Activated effector memory CD4-positive, alpha-beta T cell treated with Interleukin-2 at 50 U/mL for 16 hours (primary cell): ENCODE measurements at regions not wholly inside any gene's neighbourhood (a gene's known extent, or its start where the extent isn't known, plus 50 kb on each side); places are given as distances from the start of the nearest gene placed in this dataset.
"Not testable (repeated sequence)": the region's sequence is repeated elsewhere in the genome, so short reads cannot be mapped to it uniquely, and the experiment has no call there.

Source experiments
- DNase-seq: peaks from one replicate; pipeline ENCODE4 v3.0.0-alpha.2; 2020

- DNase-seq, result no peak
These were observed 732.8 kb upstream of the FRG1 start for GRCh38 chr4:189207872-189208271.

GRCh38 chr4:189215574-189215973, 725.1 kb upstream of the FRG1 start:
- DNase-seq, result no peak

- DNase-seq, result no peak
These were observed 719.0 kb upstream of the FRG1 start for GRCh38 chr4:189221691-189222090.

GRCh38 chr4:189228726-189229125, 711.9 kb upstream of the FRG1 start:
- no peak for DNase-seq

GRCh38 chr4:189232274-189232673, 708.4 kb upstream of the FRG1 start:
- no peak for DNase-seq

DNA sequence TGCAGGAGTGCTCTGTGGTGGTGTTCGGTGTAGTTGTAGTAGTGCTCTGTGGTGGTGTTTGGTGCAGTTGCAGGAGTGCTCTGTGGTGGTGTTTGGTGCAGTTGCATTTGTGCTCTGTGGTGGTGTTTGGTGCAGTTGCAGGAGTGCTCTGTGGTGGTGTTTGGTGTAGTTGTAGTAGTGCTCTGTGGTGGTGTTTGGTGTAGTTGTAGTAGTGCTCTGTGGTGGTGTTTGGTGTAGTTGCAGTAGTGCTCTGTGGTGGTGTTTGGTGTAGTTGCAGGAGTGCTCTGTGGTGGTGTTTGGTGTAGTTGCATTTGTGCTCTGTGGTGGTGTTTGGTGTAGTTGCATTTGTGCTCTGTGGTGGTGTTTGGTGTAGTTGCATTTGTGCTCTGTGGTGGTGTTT, 706.9 kb upstream of the FRG1 start:
- peak; percentile 17 for DNase-seq

DNA sequence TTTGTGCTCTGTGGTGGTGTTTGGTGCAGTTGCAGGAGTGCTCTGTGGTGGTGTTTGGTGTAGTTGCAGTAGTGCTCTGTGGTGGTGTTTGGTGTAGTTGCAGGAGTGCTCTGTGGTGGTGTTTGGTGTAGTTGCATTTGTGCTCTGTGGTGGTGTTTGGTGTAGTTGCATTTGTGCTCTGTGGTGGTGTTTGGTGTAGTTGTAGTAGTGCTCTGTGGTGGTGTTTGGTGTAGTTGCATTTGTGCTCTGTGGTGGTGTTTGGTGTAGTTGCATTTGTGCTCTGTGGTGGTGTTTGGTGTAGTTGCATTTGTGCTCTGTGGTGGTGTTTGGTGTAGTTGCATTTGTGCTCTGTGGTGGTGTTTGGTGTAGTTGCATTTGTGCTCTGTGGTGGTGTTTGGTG, 705.7 kb upstream of the FRG1 start:
- DNase-seq, result peak; percentile 15

- DNase-seq, result no peak
These were observed 705.1 kb upstream of the FRG1 start for GRCh38 chr4:189235599-189235998.

DNA sequence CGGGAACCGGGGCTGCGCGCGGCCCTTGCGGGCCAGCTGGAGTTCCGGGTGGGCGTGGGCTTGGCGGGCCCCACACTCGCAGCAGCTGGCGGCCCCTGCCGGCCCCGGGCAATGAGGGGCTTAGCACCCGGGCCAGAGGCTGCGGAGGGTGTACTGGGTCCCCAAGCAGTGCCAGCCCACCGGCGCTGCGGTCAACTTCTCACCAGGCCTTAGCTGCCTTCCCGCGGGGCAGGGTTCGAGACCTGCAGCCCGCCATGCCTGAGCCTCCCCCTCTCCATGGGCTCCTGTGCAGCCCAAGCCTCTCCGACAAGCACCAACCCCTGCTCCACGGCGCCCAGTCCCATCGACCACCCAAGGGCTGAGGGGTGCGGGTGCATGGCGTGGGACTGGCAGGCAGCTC, 704.4 kb upstream of the FRG1 start:
- not testable (repeated sequence) for DNase-seq

DNA sequence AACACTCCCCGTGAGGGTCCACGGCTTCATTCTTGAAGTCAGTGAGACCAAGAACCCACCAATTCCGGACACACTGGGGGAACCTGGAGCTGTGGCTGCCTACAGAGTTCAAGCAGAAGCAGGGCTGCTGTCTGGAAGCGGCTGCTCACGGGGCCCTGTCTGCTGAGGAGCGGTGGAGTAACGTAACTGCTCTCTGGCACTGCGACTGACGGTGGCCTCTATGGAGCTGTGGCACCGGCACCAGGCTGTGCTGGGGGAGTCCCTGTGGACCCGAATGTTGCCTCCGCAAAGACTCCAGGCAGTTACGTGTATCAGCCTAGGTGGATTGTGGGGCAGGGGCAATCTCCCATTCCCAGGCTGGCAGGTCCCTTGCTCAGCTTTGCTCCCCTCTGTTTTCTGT, 703.3 kb upstream of the FRG1 start:
- no peak for DNase-seq

DNA sequence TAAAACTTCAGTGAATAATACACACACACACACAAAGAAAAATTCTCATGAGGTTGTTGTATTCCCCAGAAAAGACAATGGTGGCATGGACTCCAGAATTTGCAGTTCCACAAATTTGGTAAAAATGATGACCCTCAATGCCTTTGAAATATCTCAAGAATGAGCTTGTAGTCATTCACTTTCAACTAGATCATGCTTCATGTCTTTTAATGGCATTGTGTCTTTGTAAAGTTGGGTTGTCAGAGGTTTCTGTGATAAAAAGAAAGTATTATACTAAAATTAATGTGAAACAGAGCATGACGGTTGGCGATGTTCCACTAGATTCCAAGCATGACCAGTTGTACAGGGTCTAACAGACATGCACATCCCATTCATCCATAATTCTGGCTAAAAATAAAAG, 685.0 kb upstream of the FRG1 start:
- no peak for DNase-seq

- DNase-seq, result no peak
These were observed 679.2 kb upstream of the FRG1 start for GRCh38 chr4:189261475-189261874.

DNA sequence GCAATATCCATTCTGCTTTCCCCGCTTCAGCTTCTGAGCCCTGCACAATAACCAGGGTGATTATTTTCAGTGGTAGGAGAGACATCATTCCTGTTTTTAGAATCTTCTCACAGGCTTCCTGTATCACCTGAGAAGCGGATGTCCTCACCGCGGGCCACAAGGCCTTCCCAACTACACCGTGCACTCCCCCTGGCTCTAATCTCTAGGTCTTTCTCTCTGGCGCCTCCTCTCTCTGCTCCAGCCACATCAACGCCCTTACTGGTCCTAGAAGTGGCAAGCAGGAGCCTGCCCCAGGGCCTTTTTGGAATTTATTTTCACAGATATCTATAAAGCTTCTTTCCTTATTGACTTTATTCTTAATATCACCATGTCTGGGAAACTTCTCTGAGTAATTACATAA, 675.2 kb upstream of the FRG1 start:
- no peak for DNase-seq

- DNase-seq, result no peak
These were observed 673.2 kb upstream of the FRG1 start for GRCh38 chr4:189267312-189267965.

GRCh38 chr4:189278597-189279165, 662.0 kb upstream of the FRG1 start:
- DNase-seq, result no peak

- no peak for DNase-seq
These were observed 661.5 kb upstream of the FRG1 start for GRCh38 chr4:189279188-189279587.

GRCh38 chr4:189285377-189285776, 655.3 kb upstream of the FRG1 start:
- DNase-seq, result no peak

- DNase-seq, result no peak
These were observed 648.7 kb upstream of the FRG1 start for GRCh38 chr4:189291939-189292338.

- no peak for DNase-seq
These were observed 647.2 kb upstream of the FRG1 start for GRCh38 chr4:189293459-189293858.

DNA sequence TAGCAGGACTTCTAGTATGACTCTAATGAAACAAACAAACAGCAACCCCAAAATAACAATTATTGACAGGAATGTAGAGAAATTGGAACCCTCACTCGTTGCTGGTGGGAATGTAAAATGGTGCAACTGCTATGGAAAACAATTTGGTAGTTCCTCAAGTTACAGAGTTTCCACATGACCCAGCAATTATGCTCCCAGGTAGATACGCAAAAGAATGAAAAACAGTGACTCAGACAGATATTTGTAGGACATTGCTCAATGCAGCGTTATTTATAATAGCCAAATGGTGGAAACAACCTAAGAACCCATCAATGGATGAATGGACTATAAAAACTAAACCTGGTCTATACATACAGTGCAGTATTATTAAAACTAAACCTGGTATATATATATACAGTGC, 646.1 kb upstream of the FRG1 start:
- no peak for DNase-seq

GRCh38 chr4:189299706-189300105, 641.0 kb upstream of the FRG1 start:
- DNase-seq, result no peak

DNA sequence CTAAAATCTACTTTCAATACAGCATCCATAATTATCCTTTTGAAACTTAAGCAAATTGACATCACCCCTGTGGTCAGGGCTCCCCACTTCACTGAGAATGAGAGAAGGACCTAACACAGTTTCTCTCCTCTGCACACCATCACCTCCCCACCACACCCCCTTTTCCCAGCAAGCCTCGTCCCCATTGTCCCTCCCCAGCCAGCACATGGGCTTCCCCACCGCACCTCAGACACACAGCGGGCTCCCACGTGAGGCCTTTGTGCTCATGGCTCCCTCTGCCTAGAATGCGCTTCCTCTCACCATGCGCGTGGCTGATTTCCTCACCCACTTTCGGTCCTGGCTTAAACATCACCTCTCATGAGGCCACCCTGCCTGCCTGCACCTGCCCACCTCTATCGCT, 639.0 kb upstream of the FRG1 start:
- no peak for DNase-seq

DNA sequence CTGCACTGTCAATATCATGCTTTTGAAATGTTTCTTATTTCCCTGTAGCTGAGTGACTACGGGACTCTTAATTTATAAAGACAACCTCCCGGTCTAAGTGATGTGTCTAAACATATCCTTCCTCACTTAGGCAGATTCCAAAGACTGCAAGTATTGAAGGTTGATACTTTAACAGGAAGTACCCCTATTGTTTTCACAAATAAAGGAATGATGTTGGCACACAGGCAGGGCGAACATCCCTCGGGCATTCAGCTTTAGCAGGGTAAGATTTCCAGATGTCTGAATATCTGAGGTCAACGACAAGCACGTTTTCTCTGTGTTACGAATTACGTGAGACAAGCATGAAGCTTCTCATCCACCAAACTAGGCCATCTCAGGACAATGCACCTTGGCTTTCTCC, 638.0 kb upstream of the FRG1 start:
- DNase-seq, result no peak

- DNase-seq, result no peak
These were observed 636.5 kb upstream of the FRG1 start for GRCh38 chr4:189304167-189304566.

- no peak for DNase-seq
These were observed 635.9 kb upstream of the FRG1 start for GRCh38 chr4:189304809-189305208.
